SK-N-SH (cell line): ENCODE measurements at regions not wholly inside any gene's neighbourhood (a gene's known extent, or its start where the extent isn't known, plus 50 kb on each side); places are given as distances from the start of the nearest gene placed in this dataset.

ENCODE experiments used
- CTCF ChIA-PET: fragments of 300-600, 350-600 bp; formaldehyde crosslinking; extraction: SDS; loops from one replicate; lab custom pipeline; 2021; lab: Yijun Ruan, JAX
- POLR2A ChIA-PET: fragments of 350-600 bp; sonication (Branson Sonifier 250); formaldehyde crosslinking; extraction: SDS; loops from one replicate; lab custom pipeline; 2020; ENCODE audit warnings: antibody characterized with exemption, inconsistent platforms; lab: Yijun Ruan, JAX
- DNase-seq: peaks from one replicate; pipeline ENCODE4 v3.0.0; 2012
- H2AFZ ChIP-seq: fragments of 200-600 bp; sonication (generic); 2 replicates; pipeline ENCODE4 v1.8.1; 2016; ENCODE audit warnings: antibody characterized with exemption, mild to moderate bottlenecking, low read depth
- H3F3A ChIP-seq: fragments of 200-600 bp; sonication (generic); replicated peaks from 2 replicates; pipeline ENCODE3; 2016; ENCODE audit warnings: antibody characterized with exemption, mild to moderate bottlenecking; ENCODE audit not compliant: insufficient read depth
- H3K27ac ChIP-seq, 2 experiments: fragments of 200-500 bp in 1 of 2; fragments of 200-600 bp in 1 of 2; sonication (Bioruptor generic) in 1 of 2; sonication (generic), shearing (Covaris generic) in 1 of 2; 2 replicates each; pipeline versions ENCODE4 v1.5.1 to v1.6.1; 2014 to 2016; ENCODE audit warnings: low read depth in 2 of 2, inconsistent platforms in 1 of 2, low read length in 1 of 2, mild to moderate bottlenecking in 1 of 2, mixed read lengths in 1 of 2
- H3K27me3 ChIP-seq: fragments of 200-600 bp; sonication (generic), shearing (Covaris generic); 2 replicates; pipeline ENCODE4 v1.6.1; 2016; ENCODE audit warnings: mixed run types; ENCODE audit not compliant: insufficient read depth
- H3K36me3 ChIP-seq, 2 experiments: fragments of 200-500 bp in 1 of 2; fragments of 200-600 bp in 1 of 2; sonication (Bioruptor generic) in 1 of 2; sonication (generic) in 1 of 2; replicated peaks in 1 of 2; 2 replicates each; pipeline versions ENCODE3 to v1.5.1; 2014 to 2016; ENCODE audit warnings: low read length in 1 of 2, mild to moderate bottlenecking in 1 of 2; ENCODE audit not compliant: insufficient read depth in 2 of 2, control insufficient read depth in 1 of 2
- H3K4me1 ChIP-seq, 2 experiments: fragments of 200-500 bp in 1 of 2; fragments of 200-600 bp in 1 of 2; sonication (Bioruptor generic) in 1 of 2; sonication (generic), shearing (Covaris generic) in 1 of 2; 2 replicates each; pipeline versions ENCODE4 v1.5.1 to v1.6.1; 2014 to 2016; ENCODE audit warnings: low read depth in 1 of 2, low read length in 1 of 2, mixed run types in 1 of 2; ENCODE audit not compliant: insufficient read depth in 2 of 2, control insufficient read depth in 1 of 2
- H3K4me2 ChIP-seq: fragments of 200-600 bp; sonication (generic), shearing (Covaris generic); 2 replicates; pipeline ENCODE4 v1.6.1; 2017; ENCODE audit warnings: mixed run types
- H3K4me3 ChIP-seq, 2 experiments: fragments of 200-500 bp in 1 of 2; fragments of 200-600 bp in 1 of 2; sonication (Bioruptor generic) in 1 of 2; sonication (generic), shearing (Covaris generic) in 1 of 2; 2 replicates each; pipeline versions ENCODE4 v1.5.1 to v1.8.1; 2014 to 2016; ENCODE audit warnings: low read depth in 2 of 2, inconsistent platforms in 1 of 2, low read length in 1 of 2, mild to moderate bottlenecking in 1 of 2, mixed read lengths in 1 of 2, moderate library complexity in 1 of 2
- H3K79me2 ChIP-seq: fragments of 200-600 bp; sonication (generic); 2 replicates; pipeline ENCODE4 v1.8.1; 2017; ENCODE audit warnings: mild to moderate bottlenecking; ENCODE audit not compliant: insufficient read depth
- H3K9ac ChIP-seq: fragments of 200-600 bp; sonication (generic); 2 replicates; pipeline ENCODE4 v1.6.1; 2017; ENCODE audit warnings: mixed run types
- H3K9me2 ChIP-seq: fragments of 200-600 bp; sonication (generic); 2 replicates; pipeline ENCODE4 v1.6.1; 2017; ENCODE audit warnings: mixed run types
- H3K9me3 ChIP-seq: fragments of 200-600 bp; sonication (generic); 2 replicates; pipeline ENCODE4 v1.6.1; 2017; ENCODE audit warnings: mixed run types, mild to moderate bottlenecking, moderate library complexity
- H4K20me1 ChIP-seq: fragments of 200-600 bp; sonication (generic); 2 replicates; pipeline ENCODE4 v1.6.1; 2017; ENCODE audit warnings: mild to moderate bottlenecking, mixed run types; ENCODE audit not compliant: insufficient read depth
- EZH2phosphoT487 ChIP-seq: fragments of 200-600 bp; sonication (generic); IDR thresholded peaks from 2 replicates; pipeline ENCODE4 v1.6.1; 2017; ENCODE audit warnings: low read depth, mixed run types, mild to moderate bottlenecking, antibody characterized with exemption, moderate library complexity, borderline replicate concordance
- GABPA ChIP-seq: IDR thresholded peaks from 2 replicates; pipeline ENCODE4 v1.4.0; 2012; ENCODE audit warnings: low read depth, mild to moderate bottlenecking
- GATA2 ChIP-seq: sonication (generic); formaldehyde crosslinking; IDR thresholded peaks from 2 replicates; pipeline ENCODE4 v1.5.0; 2020; ENCODE audit warnings: mild to moderate bottlenecking, missing genetic modification reagents
- IRF3 ChIP-seq: fragments of 150-350 bp; IDR thresholded peaks from 2 replicates; pipeline ENCODE4 v1.6.1; 2016; ENCODE audit warnings: mild to moderate bottlenecking, low read depth, low read length
- MXI1 ChIP-seq: IDR thresholded peaks from 2 replicates; pipeline ENCODE4 v1.6.1; 2012; ENCODE audit warnings: mild to moderate bottlenecking, low read depth, low read length, improper control_type of control experiment
- NFIC ChIP-seq: IDR thresholded peaks from 2 replicates; pipeline ENCODE4 v1.4.0; 2012; ENCODE audit warnings: borderline replicate concordance
- RAD21 ChIP-seq: IDR thresholded peaks from 2 replicates; pipeline ENCODE4 v1.6.1; 2012; ENCODE audit warnings: mild to moderate bottlenecking, low read length
- RFX5 ChIP-seq: IDR thresholded peaks from 2 replicates; pipeline ENCODE4 v1.6.1; 2012; ENCODE audit warnings: mild to moderate bottlenecking, improper control_type of control experiment, low read length
- SIN3A ChIP-seq: IDR thresholded peaks from 2 replicates; pipeline ENCODE4 v1.6.1; 2012; ENCODE audit warnings: low read depth, mild to moderate bottlenecking, low read length, moderate library complexity, borderline replicate concordance
- SMC3 ChIP-seq: IDR thresholded peaks from 2 replicates; pipeline ENCODE4 v1.6.1; 2012; ENCODE audit warnings: low read depth, low read length, improper control_type of control experiment
- TEAD4 ChIP-seq: IDR thresholded peaks from 2 replicates; pipeline ENCODE4 v1.4.0; 2012; ENCODE audit warnings: mild to moderate bottlenecking, borderline replicate concordance; ENCODE audit not compliant: insufficient read depth
- ZBTB33 ChIP-seq: IDR thresholded peaks from 2 replicates; pipeline ENCODE4 v1.4.0; 2012; ENCODE audit warnings: low read depth, borderline replicate concordance
- WGBS: methylation state at CpG from one replicate; pipeline ENCODE4 v1.1.6; 2017; ENCODE audit warnings: low lambda C conversion rate; 5-methylcytosine and 5-hydroxymethylcytosine counted together

GRCh38 chr16:5977329-5977728 is 879.7 kb upstream of the EEF2KMT start:
- Histone ChIP-seq H4K20me1 (no peaks in the 10 kb centered on the region), H2AFZ (no peak overlapping the region), H3K9me3 (no peaks in the 10 kb centered on the region), H3K4me3 (no peak overlapping the region), H3F3A (no peaks in the 10 kb centered on the region), H3K27ac (no peak overlapping the region), H3K9ac (no peak overlapping the region), H3K4me1 (peaks cover 0 to 2% of the 10 kb centered on the region in 2 experiments; a peak in 1 of 4 replicates), H3K9me2 (no peaks in the 10 kb centered on the region), H3K27me3 (no peaks in the 10 kb centered on the region), H3K4me2 (no peak overlapping the region), H3K36me3 (no peaks in the 10 kb centered on the region), H3K79me2 (no peaks in the 10 kb centered on the region)
- DNase-seq = no peak
- POLR2A ChIA-PET = no interaction called here
- TF ChIP-seq SIN3A (no peak), TEAD4 (no peak), RAD21 (no peak), GABPA (no peak), ZBTB33 (no peak), RFX5 (no peak), NFIC (no peak), GATA2 (CRISPR knock-in tag) (no peak), SMC3 (no peak), EZH2phosphoT487 (no peak), MXI1 (no peak)
- WGBS = 19% methylated on average over 7 of the region's 9 CpGs
- CTCF ChIA-PET = interaction anchor here (1.8 kb wide), 1 partner anchor 10 kb away, joined by 4 read pairs; no protein-coding TSS in a partner anchor

GRCh38 chr16:5972747-5973146 is 875.2 kb upstream of the EEF2KMT start:
- Histone ChIP-seq H3K27ac (no peak overlapping the region), H3K36me3 (no peaks in the 10 kb centered on the region), H2AFZ (no peak overlapping the region), H3K4me1 (peaks cover 0 to 2% of the 10 kb centered on the region in 2 experiments; a peak in 1 of 4 replicates), H3K4me3 (no peak overlapping the region), H3F3A (no peaks in the 10 kb centered on the region), H3K27me3 (no peaks in the 10 kb centered on the region), H3K9me2 (no peaks in the 10 kb centered on the region), H3K4me2 (no peak overlapping the region), H4K20me1 (no peaks in the 10 kb centered on the region), H3K79me2 (no peaks in the 10 kb centered on the region), H3K9me3 (no peaks in the 10 kb centered on the region; the same call in 1 of the 2 replicates), H3K9ac (no peak overlapping the region)
- no peak for TF ChIP-seq TEAD4
- TF ChIP-seq IRF3 = no peak
- TF ChIP-seq SMC3 = no peak
- ChIA-PET CTCF (interaction anchor here (1.0 kb wide), 1 partner anchor 39 kb away, joined by 3 read pairs; no protein-coding TSS in a partner anchor), POLR2A (no interaction called here)
- 21% methylated on average over 1 of the region's 1 CpG for WGBS
- no peak for DNase-seq
